ENCODE measurements at regions not wholly inside any gene's neighbourhood (a gene's known extent, or its start where the extent isn't known, plus 50 kb on each side); places are given as distances from the start of the nearest gene placed in this dataset.
"Not testable (repeated sequence)": the region's sequence is repeated elsewhere in the genome, so short reads cannot be mapped to it uniquely, and the experiment has no call there.

GRCh38 chr2:81396417-81397019 is 1092.0 kb upstream of the LRRTM1 start:
- no peak for DNase-seq

GRCh38 chr2:81395746-81396145 is 1091.2 kb upstream of the LRRTM1 start:
- no peak for DNase-seq

- no peak for DNase-seq
Observed at GRCh38 chr2:81389203-81389602, 1084.7 kb upstream of the LRRTM1 start.

GRCh38 chr2:81363800-81364199 is 1059.2 kb upstream of the LRRTM1 start:
- no peak for DNase-seq

- DNase-seq = not testable (repeated sequence)
Observed at GRCh38 chr2:81362468-81362867, 1057.9 kb upstream of the LRRTM1 start.

- no peak for DNase-seq
Observed at GRCh38 chr2:81355436-81355835, 1050.9 kb upstream of the LRRTM1 start.

- no peak for DNase-seq
Observed at GRCh38 chr2:81334046-81334445, 1029.5 kb upstream of the LRRTM1 start.

- DNase-seq = no peak
Observed at GRCh38 chr2:81328968-81329367, 1024.4 kb upstream of the LRRTM1 start.

GRCh38 chr2:81327911-81328310 is 1023.4 kb upstream of the LRRTM1 start:
- DNase-seq = no peak

GRCh38 chr2:81324046-81324445 is 1019.5 kb upstream of the LRRTM1 start:
- no peak for DNase-seq

GRCh38 chr2:81304154-81304830 is 999.7 kb upstream of the LRRTM1 start:
- DNase-seq = no peak

- DNase-seq = no peak
Observed at GRCh38 chr2:81303321-81303720, 998.8 kb upstream of the LRRTM1 start.

GRCh38 chr2:81299841-81300240 is 995.3 kb upstream of the LRRTM1 start:
- DNase-seq = no peak

- DNase-seq = no peak
Observed at GRCh38 chr2:81290846-81291245, 986.3 kb upstream of the LRRTM1 start.

GRCh38 chr2:81283081-81283480 is 978.5 kb upstream of the LRRTM1 start:
- no peak for DNase-seq

GRCh38 chr2:81282151-81282769 is 977.7 kb upstream of the LRRTM1 start:
- DNase-seq = no peak

GRCh38 chr2:81276595-81276994 is 972.0 kb upstream of the LRRTM1 start:
- no peak for DNase-seq

- DNase-seq = no peak
Observed at GRCh38 chr2:81266106-81266505, 961.6 kb upstream of the LRRTM1 start.

- DNase-seq = no peak
Observed at GRCh38 chr2:81263989-81264388, 959.4 kb upstream of the LRRTM1 start.

GRCh38 chr2:81260320-81260719 is 955.8 kb upstream of the LRRTM1 start:
- no peak for DNase-seq

- no peak for DNase-seq
Observed at GRCh38 chr2:81250270-81250669, 945.7 kb upstream of the LRRTM1 start.

- no peak for DNase-seq
Observed at GRCh38 chr2:81249152-81249551, 944.6 kb upstream of the LRRTM1 start.

- no peak for DNase-seq
Observed at GRCh38 chr2:81247648-81248047, 943.1 kb upstream of the LRRTM1 start.

- DNase-seq = no peak
Observed at GRCh38 chr2:81242501-81242900, 937.9 kb upstream of the LRRTM1 start.

GRCh38 chr2:81238462-81238861 is 933.9 kb upstream of the LRRTM1 start:
- DNase-seq = no peak

All from KG1 (cell line).